ENCODE measurements at regions not wholly inside any gene's neighbourhood (a gene's known extent, or its start where the extent isn't known, plus 50 kb on each side); places are given as distances from the start of the nearest gene placed in this dataset.

DNA sequence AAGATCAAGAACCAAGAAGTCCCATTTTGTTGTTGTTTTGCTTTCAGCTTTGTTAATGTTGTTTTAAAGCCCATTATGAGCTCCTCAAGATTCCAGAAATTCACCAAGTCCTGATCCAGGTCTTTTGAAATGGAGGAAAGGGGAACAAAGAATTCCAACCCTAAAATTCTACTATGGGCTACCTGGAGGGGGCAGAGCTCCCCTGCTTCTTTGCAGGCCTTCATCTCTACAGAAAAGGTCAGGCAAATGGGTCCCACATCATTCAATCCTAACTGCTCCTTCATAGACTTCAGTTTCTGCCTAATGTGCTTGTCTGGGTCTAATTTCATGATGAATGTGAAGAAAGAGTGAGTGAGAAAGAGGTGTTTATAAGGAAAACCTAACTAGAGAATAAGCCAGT lies 375.5 kb downstream of the TOX3 start:
- TF ChIP-seq YY1 (IDR thresholded peaks at IDR 0.05; ENCODE audit: low read depth) (no peak), CREB1 (IDR thresholded peaks at IDR 0.05; ENCODE audit: low read depth) (no peak), TEAD4 (IDR thresholded peaks at IDR 0.05) (no peak)

DNA sequence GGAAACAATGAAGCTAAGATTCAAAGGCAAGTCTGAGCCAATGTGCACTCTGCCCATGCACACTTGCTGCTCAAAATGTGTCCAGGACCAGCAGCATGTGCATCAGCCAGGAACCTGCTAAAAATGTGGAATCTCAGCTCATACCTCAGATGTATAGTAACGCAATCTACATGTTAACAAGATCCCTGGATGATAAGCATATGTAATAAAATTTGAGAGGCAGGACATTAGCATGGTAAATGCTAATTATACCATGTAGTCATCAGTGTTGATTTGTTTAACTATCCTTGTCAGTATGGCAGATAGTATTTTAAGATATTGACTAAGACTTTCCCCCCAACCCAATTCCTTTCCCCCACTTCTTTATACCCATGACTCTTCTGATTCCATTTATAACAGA lies 379.6 kb downstream of the TOX3 start:
- no peak for TF ChIP-seq TCF12 (IDR thresholded peaks at IDR 0.05; ENCODE audit: low read depth)
- no peak for TF ChIP-seq YY1 (IDR thresholded peaks at IDR 0.05; ENCODE audit: low read depth)

GRCh38 chr16:52165961-52166360 lies 381.0 kb downstream of the TOX3 start:
- no peak for TF ChIP-seq ZBTB7A (IDR thresholded peaks at IDR 0.05; ENCODE audit: low read depth)
- TF ChIP-seq TCF12 (IDR thresholded peaks at IDR 0.05; ENCODE audit: low read depth), result no peak

DNA sequence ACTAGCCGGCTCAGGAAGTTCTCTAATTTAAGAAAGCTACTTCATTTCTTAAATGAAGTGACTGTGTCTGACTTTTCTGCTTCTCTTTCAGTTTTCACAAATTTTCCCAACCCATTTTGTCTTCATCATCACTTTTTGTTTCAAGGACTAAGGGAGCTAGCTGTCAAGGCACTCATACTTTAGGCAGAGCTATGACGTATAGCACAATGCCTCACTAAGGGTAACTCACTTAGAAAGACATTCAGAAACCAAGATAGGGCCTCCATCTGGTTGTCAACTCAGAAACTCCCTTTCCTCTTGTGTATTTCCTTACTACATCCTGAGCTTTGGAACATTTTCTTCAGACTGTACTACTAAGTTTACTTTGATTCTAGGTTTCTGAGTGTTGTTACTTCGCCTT lies 397.9 kb downstream of the TOX3 start:
- TF ChIP-seq TEAD4 (IDR thresholded peaks at IDR 0.05) (no peak), EP300 (IDR thresholded peaks at IDR 0.05; ENCODE audit: borderline replicate concordance) (no peak), MAX (IDR thresholded peaks at IDR 0.05) (no peak), EGR1 (IDR thresholded peaks at IDR 0.05) (no peak), CEBPB (IDR thresholded peaks at IDR 0.05) (no peak), FOXM1 (IDR thresholded peaks at IDR 0.05; ENCODE audit: borderline replicate concordance, low read depth) (no peak), YY1 (IDR thresholded peaks at IDR 0.05; ENCODE audit: low read depth) (no peak), RAD21 (IDR thresholded peaks at IDR 0.05; ENCODE audit: low read depth) (no peak), TAF1 (IDR thresholded peaks at IDR 0.05; ENCODE audit: low read depth) (no peak), ZBTB7A (IDR thresholded peaks at IDR 0.05; ENCODE audit: low read depth) (no peak), CREB1 (IDR thresholded peaks at IDR 0.05; ENCODE audit: low read depth) (no peak), NFIC (IDR thresholded peaks at IDR 0.05) (no peak), TCF12 (IDR thresholded peaks at IDR 0.05; ENCODE audit: low read depth) (no peak)
- TF ChIP-seq, protein P1, sequence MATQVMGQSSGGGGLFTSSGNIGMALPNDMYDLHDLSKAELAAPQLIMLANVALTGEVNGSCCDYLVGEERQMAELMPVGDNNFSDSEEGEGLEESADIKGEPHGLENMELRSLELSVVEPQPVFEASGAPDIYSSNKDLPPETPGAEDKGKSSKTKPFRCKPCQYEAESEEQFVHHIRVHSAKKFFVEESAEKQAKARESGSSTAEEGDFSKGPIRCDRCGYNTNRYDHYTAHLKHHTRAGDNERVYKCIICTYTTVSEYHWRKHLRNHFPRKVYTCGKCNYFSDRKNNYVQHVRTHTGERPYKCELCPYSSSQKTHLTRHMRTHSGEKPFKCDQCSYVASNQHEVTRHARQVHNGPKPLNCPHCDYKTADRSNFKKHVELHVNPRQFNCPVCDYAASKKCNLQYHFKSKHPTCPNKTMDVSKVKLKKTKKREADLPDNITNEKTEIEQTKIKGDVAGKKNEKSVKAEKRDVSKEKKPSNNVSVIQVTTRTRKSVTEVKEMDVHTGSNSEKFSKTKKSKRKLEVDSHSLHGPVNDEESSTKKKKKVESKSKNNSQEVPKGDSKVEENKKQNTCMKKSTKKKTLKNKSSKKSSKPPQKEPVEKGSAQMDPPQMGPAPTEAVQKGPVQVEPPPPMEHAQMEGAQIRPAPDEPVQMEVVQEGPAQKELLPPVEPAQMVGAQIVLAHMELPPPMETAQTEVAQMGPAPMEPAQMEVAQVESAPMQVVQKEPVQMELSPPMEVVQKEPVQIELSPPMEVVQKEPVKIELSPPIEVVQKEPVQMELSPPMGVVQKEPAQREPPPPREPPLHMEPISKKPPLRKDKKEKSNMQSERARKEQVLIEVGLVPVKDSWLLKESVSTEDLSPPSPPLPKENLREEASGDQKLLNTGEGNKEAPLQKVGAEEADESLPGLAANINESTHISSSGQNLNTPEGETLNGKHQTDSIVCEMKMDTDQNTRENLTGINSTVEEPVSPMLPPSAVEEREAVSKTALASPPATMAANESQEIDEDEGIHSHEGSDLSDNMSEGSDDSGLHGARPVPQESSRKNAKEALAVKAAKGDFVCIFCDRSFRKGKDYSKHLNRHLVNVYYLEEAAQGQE (IDR thresholded peaks at IDR 0.05; ENCODE audit: low read depth), result no peak
- TF ChIP-seq, protein P2, sequence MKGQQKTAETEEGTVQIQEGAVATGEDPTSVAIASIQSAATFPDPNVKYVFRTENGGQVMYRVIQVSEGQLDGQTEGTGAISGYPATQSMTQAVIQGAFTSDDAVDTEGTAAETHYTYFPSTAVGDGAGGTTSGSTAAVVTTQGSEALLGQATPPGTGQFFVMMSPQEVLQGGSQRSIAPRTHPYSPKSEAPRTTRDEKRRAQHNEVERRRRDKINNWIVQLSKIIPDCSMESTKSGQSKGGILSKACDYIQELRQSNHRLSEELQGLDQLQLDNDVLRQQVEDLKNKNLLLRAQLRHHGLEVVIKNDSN (IDR thresholded peaks at IDR 0.05), result no peak

- no peak for TF ChIP-seq TEAD4 (IDR thresholded peaks at IDR 0.05)
- TF ChIP-seq RAD21 (IDR thresholded peaks at IDR 0.05; ENCODE audit: low read depth), result no peak
Observed at GRCh38 chr16:52141871-52142270, 405.1 kb downstream of the TOX3 start.

GRCh38 chr16:52128361-52128760 lies 418.6 kb downstream of the TOX3 start:
- no peak for TF ChIP-seq EGR1 (IDR thresholded peaks at IDR 0.05)
- TF ChIP-seq CREB1 (IDR thresholded peaks at IDR 0.05; ENCODE audit: low read depth), result no peak
- no peak for TF ChIP-seq YY1 (IDR thresholded peaks at IDR 0.05; ENCODE audit: low read depth)
- no peak for TF ChIP-seq EP300 (IDR thresholded peaks at IDR 0.05; ENCODE audit: borderline replicate concordance)
- TF ChIP-seq TEAD4 (IDR thresholded peaks at IDR 0.05), result no peak
- no peak for TF ChIP-seq TAF1 (IDR thresholded peaks at IDR 0.05; ENCODE audit: low read depth)
- TF ChIP-seq MAX (IDR thresholded peaks at IDR 0.05), result no peak
- no peak for TF ChIP-seq NFIC (IDR thresholded peaks at IDR 0.05)
- TF ChIP-seq, protein P1 (IDR thresholded peaks at IDR 0.05; ENCODE audit: low read depth), result no peak
- no peak for TF ChIP-seq FOXM1 (IDR thresholded peaks at IDR 0.05; ENCODE audit: borderline replicate concordance, low read depth)

DNA sequence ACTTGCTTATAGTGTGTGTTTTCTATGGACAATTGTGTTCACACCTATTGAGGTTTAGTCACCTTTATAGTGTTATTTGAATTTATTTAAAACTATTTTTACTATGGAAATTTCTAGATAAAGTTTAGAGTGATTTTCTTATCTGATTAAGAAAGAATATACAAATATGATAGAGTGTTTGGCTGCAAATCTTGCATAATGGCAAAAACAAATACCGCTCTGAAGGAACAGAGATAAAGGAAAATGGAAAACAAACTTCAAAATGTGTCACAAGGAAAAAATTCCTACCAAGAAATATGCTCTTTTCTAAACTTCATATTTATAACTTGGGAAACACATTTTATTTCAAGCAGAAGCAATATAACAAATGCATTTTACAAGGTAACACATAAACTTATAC lies 423.1 kb downstream of the TOX3 start:
- TF ChIP-seq YY1 (IDR thresholded peaks at IDR 0.05; ENCODE audit: low read depth) (no peak), CREB1 (IDR thresholded peaks at IDR 0.05; ENCODE audit: low read depth) (no peak), NFIC (IDR thresholded peaks at IDR 0.05) (no peak), EP300 (IDR thresholded peaks at IDR 0.05; ENCODE audit: borderline replicate concordance) (no peak)
